K562 (cell line): ENCODE measurements at regions not wholly inside any gene's neighbourhood (a gene's known extent, or its start where the extent isn't known, plus 50 kb on each side); places are given as distances from the start of the nearest gene placed in this dataset.

Experiments
- ATAC-seq: fragments of 200-7000 bp; cut with Tn5 transposase; 3 replicates; pipeline ENCODE4 v1.9.1; 2020; ENCODE audit warnings: moderate library complexity
- BruUV-seq: library from RNA; stranded (reverse); fragments of 400-500 nt; replicated peaks from 2 replicates; lab custom pipeline; 2021; lab: Mats Ljungman, UMichigan
- CTCF ChIA-PET: fragments of 300-600 bp; formaldehyde crosslinking; extraction: SDS; loops from one replicate; lab custom pipeline; 2021; ENCODE audit warnings: low intra/inter-chr PET ratio; lab: Yijun Ruan, JAX
- POLR2A ChIA-PET: fragments of 300-600, 350-650 bp; sonication (Branson Sonifier 250); formaldehyde crosslinking; extraction: SDS; loops from one replicate; lab custom pipeline; 2021; ENCODE audit warnings: antibody characterized with exemption, inconsistent platforms; lab: Yijun Ruan, JAX
- DNase-seq, 4 experiments: peaks; one replicate each; pipeline versions ENCODE4 v3.0.0 to v3.0.0-alpha.2; 2011 to 2018; ENCODE audit warnings: low spot score in 3 of 4, mixed read lengths in 3 of 4; ENCODE audit errors: extremely low read depth in 1 of 4
- FAIRE-seq: peaks from 2 replicates; lab custom pipeline; 2011; peaks lifted over from hg19 to GRCh38; lab: Jason Lieb, UNC
- H2AFZ ChIP-seq: 2 replicates; pipeline ENCODE4 v1.6.0; 2011; ENCODE audit warnings: low read depth, low read length, control low read depth, inconsistent platforms
- H3K27ac ChIP-seq: fragments of 200-600 bp; 3 replicates; pipeline ENCODE4 v1.8.0; 2011; ENCODE audit warnings: low read depth, mild to moderate bottlenecking, control low read depth, inconsistent platforms, low read length, moderate library complexity, mixed read lengths; ENCODE audit errors: extremely low read depth
- H3K27me3 ChIP-seq, 2 experiments: fragments of 300-600 bp in 1 of 2; 2 replicates in 1 of 2; 3 replicates in 1 of 2; pipeline versions ENCODE4 v1.6.0 to v1.8.0; 2011; ENCODE audit warnings: inconsistent platforms in 2 of 2, low read length in 2 of 2, mild to moderate bottlenecking in 1 of 2, mixed read lengths in 1 of 2, moderate library complexity in 1 of 2; ENCODE audit not compliant: control insufficient read depth in 2 of 2, insufficient read depth in 2 of 2
- H3K36me3 ChIP-seq: fragments of 300-600 bp; 3 replicates; pipeline ENCODE4 v1.8.0; 2011; ENCODE audit warnings: mild to moderate bottlenecking, low read length, inconsistent platforms; ENCODE audit not compliant: control insufficient read depth, insufficient read depth
- H3K4me1 ChIP-seq, 2 experiments: fragments of 200-600 bp in 1 of 2; replicated peaks in 1 of 2; 2 replicates in 1 of 2; 3 replicates in 1 of 2; pipeline versions ENCODE4 v1.5.1 to v1.8.0; 2011; ENCODE audit warnings: inconsistent platforms in 2 of 2, low read length in 2 of 2, mild to moderate bottlenecking in 1 of 2, mixed read lengths in 1 of 2, moderate library complexity in 1 of 2; ENCODE audit not compliant: control insufficient read depth in 2 of 2, insufficient read depth in 2 of 2
- H3K4me2 ChIP-seq: 2 replicates; pipeline ENCODE4 v1.6.1; 2011; ENCODE audit warnings: low read length, control low read depth, inconsistent platforms, mixed read lengths; ENCODE audit not compliant: insufficient read depth
- H3K4me3 ChIP-seq: fragments of 200-600 bp; sonication (generic), shearing (Covaris generic); 2 replicates; pipeline ENCODE4 v1.5.1; 2016; ENCODE audit warnings: control low read depth, inconsistent platforms
- H3K79me2 ChIP-seq: fragments of 200-600 bp; 3 replicates; pipeline ENCODE4 v1.8.0; 2011; ENCODE audit warnings: low read length, inconsistent platforms; ENCODE audit not compliant: control insufficient read depth, insufficient read depth
- H3K9ac ChIP-seq, 2 experiments: 2 replicates each; pipeline versions ENCODE4 v1.6.0 to v1.6.1; 2011; ENCODE audit warnings: low read depth in 2 of 2, low read length in 2 of 2, control low read depth in 1 of 2, inconsistent platforms in 1 of 2, mild to moderate bottlenecking in 1 of 2, mixed read lengths in 1 of 2; ENCODE audit not compliant: insufficient read depth in 1 of 2
- H3K9me1 ChIP-seq: one replicate; pipeline ENCODE4 v1.6.0; 2011; ENCODE audit warnings: inconsistent platforms, mild to moderate bottlenecking, low read length, moderate library complexity; ENCODE audit not compliant: control insufficient read depth, insufficient read depth
- H3K9me3 ChIP-seq: replicated peaks from 2 replicates; pipeline ENCODE4 v1.5.1; 2011; ENCODE audit warnings: low read depth, low read length, inconsistent platforms; ENCODE audit not compliant: control insufficient read depth, insufficient read depth
- H4K20me1 ChIP-seq: replicated peaks from 2 replicates; pipeline ENCODE4 v1.6.1; 2011; ENCODE audit warnings: low read length, inconsistent platforms, mixed read lengths; ENCODE audit not compliant: control insufficient read depth, insufficient read depth
- BRD4 ChIP-seq: fragments of 200-600 bp; sonication (generic); IDR thresholded peaks from 2 replicates; pipeline ENCODE4 v1.6.1; 2017; ENCODE audit warnings: inconsistent platforms
- CEBPB ChIP-seq: fragments of 450-650 bp; IDR thresholded peaks from 2 replicates; pipeline ENCODE4 v1.6.1; 2016; ENCODE audit warnings: missing genetic modification characterization, missing compliant biosample characterization
- FIP1L1 ChIP-seq: fragments of 200-400 bp; formaldehyde crosslinking; IDR thresholded peaks from 2 replicates; pipeline ENCODE4 v1.6.1; 2018; ENCODE audit warnings: mild to moderate bottlenecking, low read depth, low read length; ENCODE audit not compliant: poor library complexity, severe bottlenecking
- MYC ChIP-seq, 2 experiments: fragments of 250-450 bp in 1 of 2; sonication (Bioruptor Pico) in 1 of 2; IDR thresholded peaks; 2 replicates each; pipeline versions ENCODE4 v1.5.1 to v1.6.1; 2012 to 2021; ENCODE audit warnings: low read depth in 2 of 2, borderline replicate concordance in 1 of 2, improper control_type of control experiment in 1 of 2, low read length in 1 of 2, mild to moderate bottlenecking in 1 of 2, moderate library complexity in 1 of 2
- NR3C1 ChIP-seq: sonication (generic); formaldehyde crosslinking; IDR thresholded peaks from 2 replicates; pipeline ENCODE4 v1.8.1; 2022; ENCODE audit warnings: missing genetic modification reagents
- POLR3A ChIP-seq: IDR thresholded peaks from 2 replicates; pipeline ENCODE4 v1.6.1; 2011; ENCODE audit warnings: borderline replicate concordance, mild to moderate bottlenecking, moderate library complexity; ENCODE audit not compliant: insufficient read length, insufficient read depth; ENCODE audit errors: extremely low read depth
- PTTG1 ChIP-seq: fragments of 450-650 bp; IDR thresholded peaks from 2 replicates; pipeline ENCODE4 v1.6.1; 2016; ENCODE audit warnings: low read depth, mild to moderate bottlenecking, missing genetic modification characterization, missing compliant biosample characterization
- SAFB2 ChIP-seq: fragments of 200-400 bp; formaldehyde crosslinking; IDR thresholded peaks from 2 replicates; pipeline ENCODE4 v1.6.1; 2018; ENCODE audit warnings: borderline replicate concordance, low read length, low read depth, moderate library complexity; ENCODE audit not compliant: severe bottlenecking
- TBL1XR1 ChIP-seq, 2 experiments: IDR thresholded peaks; 2 replicates each; pipeline ENCODE4 v1.6.1; 2012; ENCODE audit warnings: improper control_type of control experiment in 2 of 2, low read length in 2 of 2, mild to moderate bottlenecking in 1 of 2
- TSC22D4 ChIP-seq: fragments of 450-650 bp; IDR thresholded peaks from 2 replicates; pipeline ENCODE4 v1.6.1; 2016; ENCODE audit warnings: missing genetic modification characterization, missing biosample characterization, control low read depth
- ZNF239 ChIP-seq: fragments of 250-450 bp; sonication (Bioruptor Pico); IDR thresholded peaks from 2 replicates; pipeline ENCODE4 v1.4.0; 2020; ENCODE audit warnings: mild to moderate bottlenecking
- ZNF263 ChIP-seq: sonication (generic); formaldehyde crosslinking; IDR thresholded peaks from 2 replicates; pipeline ENCODE4 v1.8.0; 2022; ENCODE audit warnings: mild to moderate bottlenecking, missing genetic modification reagents, borderline replicate concordance
- ZNF324 ChIP-seq: fragments of 250-450 bp; sonication (Bioruptor Pico); IDR thresholded peaks from 2 replicates; pipeline ENCODE4 v1.4.0; 2020; ENCODE audit warnings: mild to moderate bottlenecking
- WGBS: fragments of 100-300 bp; shearing (Covaris generic); methylation state at CpG from one replicate; pipeline ENCODE4 v1.1.6; 2016; ENCODE audit warnings: low coverage, mixed read lengths; ENCODE audit not compliant: insufficient coverage; ENCODE audit errors: missing lambda C conversion rate; 5-methylcytosine and 5-hydroxymethylcytosine counted together
- in situ Hi-C: fragments of 300-500 bp; cut with MboI; formaldehyde crosslinking; loops from 4 replicates; pipeline ENCODE4 v1.15.0; 2018; ENCODE audit warnings: inconsistent platforms, mixed read lengths
- intact Hi-C: fragments of 100-400 bp; cut with micrococcal nuclease; formaldehyde crosslinking; loops from 2 replicates; pipeline ENCODE4 v1.14.2; 2022
- TF ChIP-seq, protein P1 (sequence below): fragments of 450-650 bp; IDR thresholded peaks from 2 replicates; pipeline ENCODE4 v1.6.1; 2017; ENCODE audit warnings: antibody characterized with exemption, mild to moderate bottlenecking
- TF ChIP-seq, protein P2 (sequence below): sonication (generic); formaldehyde crosslinking; IDR thresholded peaks from 2 replicates; pipeline ENCODE4 v1.8.0; 2022; ENCODE audit warnings: mild to moderate bottlenecking, missing genetic modification reagents, borderline replicate concordance
- TF ChIP-seq, protein P3 (sequence below): fragments of 250-450 bp; sonication (Bioruptor Pico); IDR thresholded peaks from 2 replicates; pipeline ENCODE4 v1.8.0; 2021; ENCODE audit warnings: moderate library complexity, mild to moderate bottlenecking, inconsistent platforms

DNA sequence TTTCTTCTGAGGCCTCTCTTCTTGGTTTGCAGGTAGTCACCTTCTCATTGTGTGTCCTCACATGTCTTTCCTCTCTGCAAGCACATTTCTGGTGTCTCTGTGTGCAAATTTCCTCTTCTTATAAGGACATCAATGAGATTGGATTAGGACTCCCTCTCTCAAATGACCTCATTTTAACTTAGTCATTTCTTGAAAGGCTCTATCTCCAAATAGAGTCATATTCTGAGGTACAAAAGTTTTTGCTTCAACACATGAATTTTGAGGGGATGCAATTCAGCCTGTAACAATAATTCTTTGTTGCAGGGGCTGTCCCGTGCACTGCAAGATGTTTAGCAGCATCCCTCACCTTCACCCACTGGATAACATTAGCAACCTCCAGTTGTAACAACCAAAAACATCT lies 115.0 kb upstream of the DCBLD2 start:
- Histone ChIP-seq H3K4me3 (no peak overlapping the region), H4K20me1 (no peaks in the 10 kb centered on the region), H3K4me2 (no peak overlapping the region), H3K4me1 (no peaks in the 10 kb centered on the region), H3K9ac (no peak overlapping the region), H3K9me3 (no peaks in the 10 kb centered on the region), H2AFZ (no peak overlapping the region), H3K27ac (no peak overlapping the region), H3K27me3 (no peaks in the 10 kb centered on the region), H3K9me1 (no peaks in the 10 kb centered on the region), H3K36me3 (no peaks in the 10 kb centered on the region), H3K79me2 (no peaks in the 10 kb centered on the region)
- 0% methylated on average over 1 of the region's 1 CpG for WGBS
- CTCF ChIA-PET = no interaction called here
- no peak for TF ChIP-seq PTTG1
- TF ChIP-seq NR3C1 (CRISPR knock-in tag) = no peak
- TF ChIP-seq BRD4 = no peak
- no peak for TF ChIP-seq FIP1L1
- TF ChIP-seq ZNF324 (CRISPR knock-in tag) = no peak
- no peak for TF ChIP-seq MYC (IDR thresholded peaks at IDR 0.05; ENCODE audit: low read depth, low read length)
- TF ChIP-seq MYC (CRISPR knock-in tag; IDR thresholded peaks at IDR 0.05; ENCODE audit: borderline replicate concordance, low read depth) = no peak
- TF ChIP-seq, protein P1, sequence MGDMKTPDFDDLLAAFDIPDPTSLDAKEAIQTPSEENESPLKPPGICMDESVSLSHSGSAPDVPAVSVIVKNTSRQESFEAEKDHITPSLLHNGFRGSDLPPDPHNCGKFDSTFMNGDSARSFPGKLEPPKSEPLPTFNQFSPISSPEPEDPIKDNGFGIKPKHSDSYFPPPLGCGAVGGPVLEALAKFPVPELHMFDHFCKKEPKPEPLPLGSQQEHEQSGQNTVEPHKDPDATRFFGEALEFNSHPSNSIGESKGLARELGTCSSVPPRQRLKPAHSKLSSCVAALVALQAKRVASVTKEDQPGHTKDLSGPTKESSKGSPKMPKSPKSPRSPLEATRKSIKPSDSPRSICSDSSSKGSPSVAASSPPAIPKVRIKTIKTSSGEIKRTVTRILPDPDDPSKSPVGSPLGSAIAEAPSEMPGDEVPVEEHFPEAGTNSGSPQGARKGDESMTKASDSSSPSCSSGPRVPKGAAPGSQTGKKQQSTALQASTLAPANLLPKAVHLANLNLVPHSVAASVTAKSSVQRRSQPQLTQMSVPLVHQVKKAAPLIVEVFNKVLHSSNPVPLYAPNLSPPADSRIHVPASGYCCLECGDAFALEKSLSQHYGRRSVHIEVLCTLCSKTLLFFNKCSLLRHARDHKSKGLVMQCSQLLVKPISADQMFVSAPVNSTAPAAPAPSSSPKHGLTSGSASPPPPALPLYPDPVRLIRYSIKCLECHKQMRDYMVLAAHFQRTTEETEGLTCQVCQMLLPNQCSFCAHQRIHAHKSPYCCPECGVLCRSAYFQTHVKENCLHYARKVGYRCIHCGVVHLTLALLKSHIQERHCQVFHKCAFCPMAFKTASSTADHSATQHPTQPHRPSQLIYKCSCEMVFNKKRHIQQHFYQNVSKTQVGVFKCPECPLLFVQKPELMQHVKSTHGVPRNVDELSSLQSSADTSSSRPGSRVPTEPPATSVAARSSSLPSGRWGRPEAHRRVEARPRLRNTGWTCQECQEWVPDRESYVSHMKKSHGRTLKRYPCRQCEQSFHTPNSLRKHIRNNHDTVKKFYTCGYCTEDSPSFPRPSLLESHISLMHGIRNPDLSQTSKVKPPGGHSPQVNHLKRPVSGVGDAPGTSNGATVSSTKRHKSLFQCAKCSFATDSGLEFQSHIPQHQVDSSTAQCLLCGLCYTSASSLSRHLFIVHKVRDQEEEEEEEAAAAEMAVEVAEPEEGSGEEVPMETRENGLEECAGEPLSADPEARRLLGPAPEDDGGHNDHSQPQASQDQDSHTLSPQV = no peak
- TF ChIP-seq, protein P2, sequence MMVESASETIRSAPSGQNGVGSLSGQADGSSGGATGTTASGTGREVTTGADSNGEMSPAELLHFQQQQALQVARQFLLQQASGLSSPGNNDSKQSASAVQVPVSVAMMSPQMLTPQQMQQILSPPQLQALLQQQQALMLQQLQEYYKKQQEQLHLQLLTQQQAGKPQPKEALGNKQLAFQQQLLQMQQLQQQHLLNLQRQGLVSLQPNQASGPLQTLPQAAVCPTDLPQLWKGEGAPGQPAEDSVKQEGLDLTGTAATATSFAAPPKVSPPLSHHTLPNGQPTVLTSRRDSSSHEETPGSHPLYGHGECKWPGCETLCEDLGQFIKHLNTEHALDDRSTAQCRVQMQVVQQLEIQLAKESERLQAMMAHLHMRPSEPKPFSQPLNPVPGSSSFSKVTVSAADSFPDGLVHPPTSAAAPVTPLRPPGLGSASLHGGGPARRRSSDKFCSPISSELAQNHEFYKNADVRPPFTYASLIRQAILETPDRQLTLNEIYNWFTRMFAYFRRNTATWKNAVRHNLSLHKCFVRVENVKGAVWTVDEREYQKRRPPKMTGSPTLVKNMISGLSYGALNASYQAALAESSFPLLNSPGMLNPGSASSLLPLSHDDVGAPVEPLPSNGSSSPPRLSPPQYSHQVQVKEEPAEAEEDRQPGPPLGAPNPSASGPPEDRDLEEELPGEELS = no peak
- TF ChIP-seq TSC22D4 (tag) = no peak
- no peak for TF ChIP-seq TBL1XR1 (IDR thresholded peaks at IDR 0.05; ENCODE audit: low read length in 2 of 2)
- no peak for TF ChIP-seq SAFB2
- TF ChIP-seq, protein P3, sequence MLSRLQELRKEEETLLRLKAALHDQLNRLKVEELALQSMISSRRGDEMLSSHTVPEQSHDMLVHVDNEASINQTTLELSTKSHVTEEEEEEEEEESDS (CRISPR knock-in tag) = no peak
- no peak for TF ChIP-seq POLR3A
- no peak for TF ChIP-seq CEBPB (tag)
- TF ChIP-seq ZNF239 (CRISPR knock-in tag) = no peak
- TF ChIP-seq ZNF263 = no peak
- FAIRE-seq (no peak), DNase-seq (no peak), ATAC-seq (no peak)
- intact Hi-C loops = no loop called here
- no TSS peak for BruUV-seq
- in situ Hi-C loops = no loop called here
- POLR2A ChIA-PET = no interaction called here
